HEK293 (cell line): ENCODE measurements at regions not wholly inside any gene's neighbourhood (a gene's known extent, or its start where the extent isn't known, plus 50 kb on each side); places are given as distances from the start of the nearest gene placed in this dataset.

Source experiments
- CTCF ChIA-PET: fragments of 350-600 bp; formaldehyde crosslinking; extraction: SDS; loops from one replicate; lab custom pipeline; 2021; ENCODE audit warnings: antibody characterized with exemption; lab: Yijun Ruan, JAX
- POLR2A ChIA-PET: fragments of 300-600 bp; formaldehyde crosslinking; extraction: SDS; loops from one replicate; lab custom pipeline; 2020; ENCODE audit warnings: antibody characterized with exemption, inconsistent platforms; lab: Yijun Ruan, JAX
- H3K27ac ChIP-seq: fragments of 200-500 bp; sonication (Bioruptor generic); 2 replicates; pipeline ENCODE4 v1.5.1; 2014; ENCODE audit warnings: low read depth, low read length, control low read depth, inconsistent platforms; ENCODE audit errors: extremely low read depth
- H3K36me3 ChIP-seq, 2 experiments: fragments of 200-500 bp in 1 of 2; sonication (Bioruptor generic) in 1 of 2; 1 replicate in 1 of 2; 2 replicates in 1 of 2; pipeline ENCODE4 v1.5.1; 2014 to 2017; ENCODE audit warnings: inconsistent platforms in 2 of 2, low read length in 2 of 2; ENCODE audit not compliant: control insufficient read depth in 2 of 2, insufficient read depth in 1 of 2
- H3K4me1 ChIP-seq: fragments of 200-500 bp; sonication (Bioruptor generic); 2 replicates; pipeline ENCODE4 v1.5.1; 2014; ENCODE audit warnings: mild to moderate bottlenecking, low read length, inconsistent platforms; ENCODE audit not compliant: control insufficient read depth, insufficient read depth
- H3K4me3 ChIP-seq: 2 replicates; pipeline ENCODE4 v1.5.1; 2011; ENCODE audit warnings: low read depth, mild to moderate bottlenecking, control low read depth, low read length, moderate library complexity
- H3K9me3 ChIP-seq: fragments of 200-500 bp; sonication (Bioruptor generic); 2 replicates; pipeline ENCODE4 v1.5.1; 2014; ENCODE audit warnings: low read depth, low read length, inconsistent platforms; ENCODE audit not compliant: control insufficient read depth, insufficient read depth
- GFI1B ChIP-seq: fragments of 450-650 bp; formaldehyde crosslinking; IDR thresholded peaks from 2 replicates; pipeline ENCODE4 v1.5.1; 2016; ENCODE audit warnings: missing biosample characterization, missing genetic modification characterization
- KLF1 ChIP-seq: fragments of 450-650 bp; formaldehyde crosslinking; IDR thresholded peaks from 2 replicates; pipeline ENCODE4 v1.5.1; 2016; ENCODE audit warnings: missing biosample characterization, missing genetic modification characterization
- YY1 ChIP-seq: fragments of 450-650 bp; formaldehyde crosslinking; IDR thresholded peaks from 2 replicates; pipeline ENCODE4 v1.5.1; 2018; ENCODE audit warnings: missing biosample characterization, missing genetic modification characterization
- YY2 ChIP-seq: fragments of 450-650 bp; formaldehyde crosslinking; IDR thresholded peaks from 2 replicates; pipeline ENCODE4 v1.5.1; 2016; ENCODE audit warnings: missing biosample characterization, missing genetic modification characterization
- ZBTB1 ChIP-seq: fragments of 450-650 bp; formaldehyde crosslinking; IDR thresholded peaks from 2 replicates; pipeline ENCODE4 v1.5.1; 2016; ENCODE audit warnings: missing biosample characterization, missing genetic modification characterization
- ZBTB20 ChIP-seq: fragments of 450-650 bp; formaldehyde crosslinking; IDR thresholded peaks from 2 replicates; pipeline ENCODE4 v1.5.1; 2016; ENCODE audit warnings: missing biosample characterization, missing genetic modification characterization
- ZBTB7A ChIP-seq: fragments of 450-650 bp; formaldehyde crosslinking; IDR thresholded peaks from 2 replicates; pipeline ENCODE4 v1.5.1; 2016; ENCODE audit warnings: low read depth, missing biosample characterization, missing genetic modification characterization
- ZFP41 ChIP-seq: fragments of 450-650 bp; formaldehyde crosslinking; IDR thresholded peaks from 2 replicates; pipeline ENCODE4 v1.5.1; 2016; ENCODE audit warnings: missing biosample characterization, missing genetic modification characterization, borderline replicate concordance
- ZNF112 ChIP-seq: fragments of 450-650 bp; formaldehyde crosslinking; IDR thresholded peaks from 2 replicates; pipeline ENCODE4 v1.5.0; 2017; ENCODE audit warnings: missing biosample characterization, missing genetic modification characterization
- ZNF133 ChIP-seq: fragments of 450-650 bp; formaldehyde crosslinking; IDR thresholded peaks from 2 replicates; pipeline ENCODE4 v1.5.1; 2016; ENCODE audit warnings: missing biosample characterization, missing genetic modification characterization
- ZNF146 ChIP-seq: fragments of 450-650 bp; formaldehyde crosslinking; IDR thresholded peaks from 2 replicates; pipeline ENCODE4 v1.5.1; 2016; ENCODE audit warnings: missing biosample characterization, missing genetic modification characterization
- ZNF155 ChIP-seq: fragments of 450-650 bp; formaldehyde crosslinking; IDR thresholded peaks from 2 replicates; pipeline ENCODE4 v1.5.1; 2016; ENCODE audit warnings: missing biosample characterization, missing genetic modification characterization
- ZNF2 ChIP-seq: fragments of 450-650 bp; formaldehyde crosslinking; IDR thresholded peaks from 2 replicates; pipeline ENCODE4 v1.5.1; 2016; ENCODE audit warnings: missing biosample characterization, missing genetic modification characterization
- ZNF302 ChIP-seq: fragments of 450-650 bp; formaldehyde crosslinking; IDR thresholded peaks from 2 replicates; pipeline ENCODE4 v1.5.1; 2016; ENCODE audit warnings: missing biosample characterization, missing genetic modification characterization, low read depth
- ZNF335 ChIP-seq: fragments of 450-650 bp; formaldehyde crosslinking; conservative IDR thresholded peaks from 2 replicates; pipeline ENCODE4 v1.5.1; 2016; ENCODE audit warnings: missing biosample characterization, missing genetic modification characterization
- ZNF362 ChIP-seq: fragments of 450-650 bp; formaldehyde crosslinking; IDR thresholded peaks from 2 replicates; pipeline ENCODE4 v1.5.1; 2016; ENCODE audit warnings: missing biosample characterization, missing genetic modification characterization
- ZNF423 ChIP-seq: fragments of 450-650 bp; formaldehyde crosslinking; IDR thresholded peaks from 2 replicates; pipeline ENCODE4 v1.5.1; 2016; ENCODE audit warnings: missing biosample characterization, missing genetic modification characterization
- ZNF514 ChIP-seq: fragments of 450-650 bp; formaldehyde crosslinking; IDR thresholded peaks from 2 replicates; pipeline ENCODE4 v1.5.1; 2016; ENCODE audit warnings: missing biosample characterization, missing genetic modification characterization
- ZNF548 ChIP-seq: fragments of 450-650 bp; formaldehyde crosslinking; IDR thresholded peaks from 2 replicates; pipeline ENCODE4 v1.5.1; 2016; ENCODE audit warnings: missing biosample characterization, missing genetic modification characterization
- ZNF596 ChIP-seq: fragments of 450-650 bp; IDR thresholded peaks from 2 replicates; pipeline ENCODE4 v1.5.0; 2018; ENCODE audit warnings: missing biosample characterization, mild to moderate bottlenecking, missing genetic modification characterization, moderate library complexity
- ZNF600 ChIP-seq: fragments of 450-650 bp; formaldehyde crosslinking; IDR thresholded peaks from 2 replicates; pipeline ENCODE4 v1.5.1; 2016; ENCODE audit warnings: missing biosample characterization, missing genetic modification characterization
- ZNF624 ChIP-seq: fragments of 450-650 bp; formaldehyde crosslinking; IDR thresholded peaks from 2 replicates; pipeline ENCODE4 v1.5.1; 2017; ENCODE audit warnings: missing biosample characterization, missing genetic modification characterization
- ZNF658 ChIP-seq: fragments of 450-650 bp; formaldehyde crosslinking; IDR thresholded peaks from 2 replicates; pipeline ENCODE4; 2016; ENCODE audit warnings: missing biosample characterization, missing genetic modification characterization
- ZNF76 ChIP-seq: fragments of 450-650 bp; formaldehyde crosslinking; IDR thresholded peaks from 2 replicates; pipeline ENCODE4; 2016; ENCODE audit warnings: low read depth, missing biosample characterization, missing genetic modification characterization, borderline replicate concordance
- ZNF777 ChIP-seq: fragments of 450-650 bp; formaldehyde crosslinking; IDR thresholded peaks from 2 replicates; pipeline ENCODE4 v1.5.1; 2017; ENCODE audit warnings: missing biosample characterization, missing genetic modification characterization, borderline replicate concordance
- TF ChIP-seq, protein P1 (sequence below): fragments of 450-650 bp; formaldehyde crosslinking; IDR thresholded peaks from 2 replicates; pipeline ENCODE4 v1.5.1; 2016; ENCODE audit warnings: missing biosample characterization, missing genetic modification characterization
- TF ChIP-seq, protein P2 (sequence below): fragments of 450-650 bp; IDR thresholded peaks from 2 replicates; pipeline ENCODE4 v1.5.1; 2018; ENCODE audit warnings: missing biosample characterization, missing genetic modification characterization
- TF ChIP-seq, protein P3 (sequence below): fragments of 450-650 bp; formaldehyde crosslinking; IDR thresholded peaks from 2 replicates; pipeline ENCODE4 v1.5.1; 2016; ENCODE audit warnings: missing biosample characterization, missing genetic modification characterization
- TF ChIP-seq, protein P4 (sequence below): fragments of 450-650 bp; formaldehyde crosslinking; IDR thresholded peaks from 2 replicates; pipeline ENCODE4; 2016; ENCODE audit warnings: missing biosample characterization, missing genetic modification characterization

DNA sequence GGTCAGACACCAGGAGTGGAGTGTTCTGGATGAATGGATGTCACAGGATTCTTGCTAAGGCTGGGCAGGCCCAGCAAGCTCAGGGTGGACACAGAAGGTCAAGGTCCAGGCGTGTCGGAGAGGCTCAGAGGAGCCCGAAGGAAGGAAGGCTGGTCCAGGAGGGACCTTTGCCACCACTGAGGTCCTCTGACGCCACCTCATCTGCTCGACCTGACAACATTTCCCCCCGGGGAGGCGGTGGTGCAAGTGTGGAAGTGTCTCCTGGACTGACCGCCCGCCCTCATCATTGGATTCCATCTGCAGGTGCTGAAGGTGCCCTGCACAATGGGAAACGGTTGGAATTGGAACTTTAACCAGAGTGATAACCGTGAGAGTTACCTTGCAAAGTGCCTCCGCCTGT is 124.6 kb downstream of the RTP5 start (continued):
- no peak for TF ChIP-seq ZNF596 (tag by site-specific recombination)
- no peak for TF ChIP-seq ZBTB1 (tag by site-specific recombination)
- TF ChIP-seq ZNF155 (tag by site-specific recombination): no peak
- no peak for TF ChIP-seq ZNF2 (tag by site-specific recombination)
- TF ChIP-seq ZNF423 (tag by site-specific recombination): no peak
- no peak for TF ChIP-seq ZNF112
- TF ChIP-seq ZNF624 (tag by site-specific recombination): no peak
- TF ChIP-seq ZNF658: no peak
- no peak for TF ChIP-seq ZBTB20
- no peak for TF ChIP-seq ZNF514 (tag by site-specific recombination)
- no peak for TF ChIP-seq YY1 (tag by site-specific recombination)
- no peak for TF ChIP-seq ZNF548 (tag by site-specific recombination)
- no peak for TF ChIP-seq GFI1B (tag by site-specific recombination)
- TF ChIP-seq ZNF76 (tag by site-specific recombination): no peak
- TF ChIP-seq, protein P1, sequence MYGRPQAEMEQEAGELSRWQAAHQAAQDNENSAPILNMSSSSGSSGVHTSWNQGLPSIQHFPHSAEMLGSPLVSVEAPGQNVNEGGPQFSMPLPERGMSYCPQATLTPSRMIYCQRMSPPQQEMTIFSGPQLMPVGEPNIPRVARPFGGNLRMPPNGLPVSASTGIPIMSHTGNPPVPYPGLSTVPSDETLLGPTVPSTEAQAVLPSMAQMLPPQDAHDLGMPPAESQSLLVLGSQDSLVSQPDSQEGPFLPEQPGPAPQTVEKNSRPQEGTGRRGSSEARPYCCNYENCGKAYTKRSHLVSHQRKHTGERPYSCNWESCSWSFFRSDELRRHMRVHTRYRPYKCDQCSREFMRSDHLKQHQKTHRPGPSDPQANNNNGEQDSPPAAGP: no peak

DNA sequence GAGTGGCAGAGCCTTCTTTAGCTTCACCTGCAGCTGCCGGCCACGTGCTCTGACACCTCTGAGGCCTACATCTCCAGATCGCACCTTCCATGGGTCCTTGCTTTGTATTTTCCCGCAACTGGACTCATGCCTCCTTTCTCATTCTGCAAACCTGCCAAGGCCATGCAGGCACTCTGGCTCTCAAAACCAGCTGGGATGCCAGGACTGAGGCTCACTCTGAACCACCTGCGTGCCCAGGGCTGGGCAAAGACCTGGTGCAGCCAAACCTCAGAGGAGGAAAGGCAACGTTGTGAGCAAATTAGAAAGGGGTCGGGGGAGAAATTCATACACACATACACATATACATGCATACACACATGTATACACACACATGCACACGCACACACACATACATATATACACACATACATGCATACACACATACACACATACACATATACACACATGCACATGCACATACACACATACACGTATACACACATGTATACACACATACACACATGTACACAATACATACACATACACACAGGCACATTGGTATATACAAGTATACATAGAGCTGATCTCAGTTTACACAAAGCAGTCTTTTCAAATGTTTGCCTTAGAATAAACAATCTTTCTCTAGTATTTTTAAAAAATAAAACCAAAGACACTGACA is 125.2 kb downstream of the RTP5 start:
- Histone ChIP-seq H3K9me3 (no peaks in the 10 kb centered on the region), H3K36me3 (no peaks in the 10 kb centered on the region), H3K4me1 (no peaks in the 10 kb centered on the region), H3K4me3 (no peak overlapping the region), H3K27ac (no peak overlapping the region)
- CTCF ChIA-PET: interaction anchor here (0.5 kb wide), 1 partner anchor 103 kb away, joined by 4 read pairs; no protein-coding TSS in a partner anchor
- POLR2A ChIA-PET: no interaction called here
- TF ChIP-seq ZFP41 (tag by site-specific recombination) (no peak), ZNF146 (tag by site-specific recombination) (no peak), ZNF335 (tag by site-specific recombination) (no peak), ZNF302 (no peak), ZNF362 (tag by site-specific recombination) (no peak), ZNF133 (no peak)
- TF ChIP-seq, protein P2, sequence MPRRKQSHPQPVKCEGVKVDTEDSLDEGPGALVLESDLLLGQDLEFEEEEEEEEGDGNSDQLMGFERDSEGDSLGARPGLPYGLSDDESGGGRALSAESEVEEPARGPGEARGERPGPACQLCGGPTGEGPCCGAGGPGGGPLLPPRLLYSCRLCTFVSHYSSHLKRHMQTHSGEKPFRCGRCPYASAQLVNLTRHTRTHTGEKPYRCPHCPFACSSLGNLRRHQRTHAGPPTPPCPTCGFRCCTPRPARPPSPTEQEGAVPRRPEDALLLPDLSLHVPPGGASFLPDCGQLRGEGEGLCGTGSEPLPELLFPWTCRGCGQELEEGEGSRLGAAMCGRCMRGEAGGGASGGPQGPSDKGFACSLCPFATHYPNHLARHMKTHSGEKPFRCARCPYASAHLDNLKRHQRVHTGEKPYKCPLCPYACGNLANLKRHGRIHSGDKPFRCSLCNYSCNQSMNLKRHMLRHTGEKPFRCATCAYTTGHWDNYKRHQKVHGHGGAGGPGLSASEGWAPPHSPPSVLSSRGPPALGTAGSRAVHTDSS (tag by site-specific recombination): no peak

- H3K27ac ChIP-seq: no peak overlapping the region
- ChIA-PET CTCF (no interaction called here), POLR2A (no interaction called here)
- no peaks in the 10 kb centered on the region for H3K4me1 ChIP-seq
- H3K9me3 ChIP-seq: no peaks in the 10 kb centered on the region
- no peaks in the 10 kb centered on the region for H3K36me3 ChIP-seq
- no peak overlapping the region for H3K4me3 ChIP-seq
- TF ChIP-seq ZBTB7A (tag by site-specific recombination) (no peak), YY2 (no peak), ZNF777 (tag by site-specific recombination) (no peak), KLF1 (tag by site-specific recombination) (no peak), ZNF600 (no peak)
- TF ChIP-seq, protein P3, sequence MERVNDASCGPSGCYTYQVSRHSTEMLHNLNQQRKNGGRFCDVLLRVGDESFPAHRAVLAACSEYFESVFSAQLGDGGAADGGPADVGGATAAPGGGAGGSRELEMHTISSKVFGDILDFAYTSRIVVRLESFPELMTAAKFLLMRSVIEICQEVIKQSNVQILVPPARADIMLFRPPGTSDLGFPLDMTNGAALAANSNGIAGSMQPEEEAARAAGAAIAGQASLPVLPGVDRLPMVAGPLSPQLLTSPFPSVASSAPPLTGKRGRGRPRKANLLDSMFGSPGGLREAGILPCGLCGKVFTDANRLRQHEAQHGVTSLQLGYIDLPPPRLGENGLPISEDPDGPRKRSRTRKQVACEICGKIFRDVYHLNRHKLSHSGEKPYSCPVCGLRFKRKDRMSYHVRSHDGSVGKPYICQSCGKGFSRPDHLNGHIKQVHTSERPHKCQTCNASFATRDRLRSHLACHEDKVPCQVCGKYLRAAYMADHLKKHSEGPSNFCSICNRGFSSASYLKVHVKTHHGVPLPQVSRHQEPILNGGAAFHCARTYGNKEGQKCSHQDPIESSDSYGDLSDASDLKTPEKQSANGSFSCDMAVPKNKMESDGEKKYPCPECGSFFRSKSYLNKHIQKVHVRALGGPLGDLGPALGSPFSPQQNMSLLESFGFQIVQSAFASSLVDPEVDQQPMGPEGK (tag by site-specific recombination): no peak
- TF ChIP-seq, protein P4, sequence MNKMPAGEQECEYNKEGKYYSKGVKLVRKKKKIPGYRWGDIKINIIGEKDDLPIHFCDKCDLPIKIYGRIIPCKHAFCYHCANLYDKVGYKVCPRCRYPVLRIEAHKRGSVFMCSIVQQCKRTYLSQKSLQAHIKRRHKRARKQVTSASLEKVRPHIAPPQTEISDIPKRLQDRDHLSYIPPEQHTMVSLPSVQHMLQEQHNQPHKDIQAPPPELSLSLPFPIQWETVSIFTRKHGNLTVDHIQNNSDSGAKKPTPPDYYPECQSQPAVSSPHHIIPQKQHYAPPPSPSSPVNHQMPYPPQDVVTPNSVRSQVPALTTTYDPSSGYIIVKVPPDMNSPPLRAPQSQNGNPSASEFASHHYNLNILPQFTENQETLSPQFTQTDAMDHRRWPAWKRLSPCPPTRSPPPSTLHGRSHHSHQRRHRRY (tag by site-specific recombination): no peak
Observed at GRCh38 chr2:241996100-241996499, 126.6 kb downstream of the RTP5 start.
